ENCODE measurements at regions not wholly inside any gene's neighbourhood (a gene's known extent, or its start where the extent isn't known, plus 50 kb on each side); places are given as distances from the start of the nearest gene placed in this dataset.

GRCh38 chr20:19944772-19945459, 72.2 kb upstream of the NAA20 start:
- TF ChIP-seq CTCF (IDR thresholded peaks at IDR 0.05; ENCODE audit: low read depth, low read length) (no peak), POLR2A (IDR thresholded peaks at IDR 0.05; ENCODE audit: extremely low read depth, insufficient read length) (no peak), MAX (IDR thresholded peaks at IDR 0.05; ENCODE audit: low read depth, low read length) (no peak)
